ENCODE measurements at regions not wholly inside any gene's neighbourhood (a gene's known extent, or its start where the extent isn't known, plus 50 kb on each side); places are given as distances from the start of the nearest gene placed in this dataset.
"Not testable (repeated sequence)": the region's sequence is repeated elsewhere in the genome, so short reads cannot be mapped to it uniquely, and the experiment has no call there.

DNA sequence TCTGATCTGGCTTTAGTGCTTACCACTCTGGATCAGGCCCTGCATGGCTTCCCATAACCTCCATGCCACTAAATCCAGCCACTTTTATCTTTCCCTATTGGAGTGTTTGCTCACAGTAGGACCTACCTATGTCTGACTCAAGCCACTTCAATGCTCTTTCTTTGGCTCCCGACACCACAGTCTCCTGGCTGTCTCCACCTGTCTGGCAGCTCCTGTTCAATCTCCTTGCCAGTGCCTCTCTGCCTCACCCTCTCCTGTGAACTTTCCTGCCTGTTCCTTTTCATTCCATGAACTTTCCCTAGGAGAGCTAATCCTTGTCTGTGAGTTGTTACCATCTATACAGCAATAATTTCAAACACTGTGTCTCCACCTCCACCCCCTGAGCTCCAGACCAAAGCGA, 82.6 kb upstream of the UCN3 start:
- ChIA-PET CTCF (interaction anchor here (1.2 to 4.6 kb wide), 6 partner anchors 12 to 467 kb away, joined by 3 to 36 read pairs (median 7); no protein-coding TSS in a partner anchor), POLR2A (no interaction called here)
- no peak for DNase-seq (ENCODE audit: extremely low spot score)
- TF ChIP-seq, protein P1, sequence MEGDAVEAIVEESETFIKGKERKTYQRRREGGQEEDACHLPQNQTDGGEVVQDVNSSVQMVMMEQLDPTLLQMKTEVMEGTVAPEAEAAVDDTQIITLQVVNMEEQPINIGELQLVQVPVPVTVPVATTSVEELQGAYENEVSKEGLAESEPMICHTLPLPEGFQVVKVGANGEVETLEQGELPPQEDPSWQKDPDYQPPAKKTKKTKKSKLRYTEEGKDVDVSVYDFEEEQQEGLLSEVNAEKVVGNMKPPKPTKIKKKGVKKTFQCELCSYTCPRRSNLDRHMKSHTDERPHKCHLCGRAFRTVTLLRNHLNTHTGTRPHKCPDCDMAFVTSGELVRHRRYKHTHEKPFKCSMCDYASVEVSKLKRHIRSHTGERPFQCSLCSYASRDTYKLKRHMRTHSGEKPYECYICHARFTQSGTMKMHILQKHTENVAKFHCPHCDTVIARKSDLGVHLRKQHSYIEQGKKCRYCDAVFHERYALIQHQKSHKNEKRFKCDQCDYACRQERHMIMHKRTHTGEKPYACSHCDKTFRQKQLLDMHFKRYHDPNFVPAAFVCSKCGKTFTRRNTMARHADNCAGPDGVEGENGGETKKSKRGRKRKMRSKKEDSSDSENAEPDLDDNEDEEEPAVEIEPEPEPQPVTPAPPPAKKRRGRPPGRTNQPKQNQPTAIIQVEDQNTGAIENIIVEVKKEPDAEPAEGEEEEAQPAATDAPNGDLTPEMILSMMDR (IDR thresholded peaks at IDR 0.05; ENCODE audit: control extremely low read depth, extremely low read depth, low read depth, missing control alignments): no peak

DNA sequence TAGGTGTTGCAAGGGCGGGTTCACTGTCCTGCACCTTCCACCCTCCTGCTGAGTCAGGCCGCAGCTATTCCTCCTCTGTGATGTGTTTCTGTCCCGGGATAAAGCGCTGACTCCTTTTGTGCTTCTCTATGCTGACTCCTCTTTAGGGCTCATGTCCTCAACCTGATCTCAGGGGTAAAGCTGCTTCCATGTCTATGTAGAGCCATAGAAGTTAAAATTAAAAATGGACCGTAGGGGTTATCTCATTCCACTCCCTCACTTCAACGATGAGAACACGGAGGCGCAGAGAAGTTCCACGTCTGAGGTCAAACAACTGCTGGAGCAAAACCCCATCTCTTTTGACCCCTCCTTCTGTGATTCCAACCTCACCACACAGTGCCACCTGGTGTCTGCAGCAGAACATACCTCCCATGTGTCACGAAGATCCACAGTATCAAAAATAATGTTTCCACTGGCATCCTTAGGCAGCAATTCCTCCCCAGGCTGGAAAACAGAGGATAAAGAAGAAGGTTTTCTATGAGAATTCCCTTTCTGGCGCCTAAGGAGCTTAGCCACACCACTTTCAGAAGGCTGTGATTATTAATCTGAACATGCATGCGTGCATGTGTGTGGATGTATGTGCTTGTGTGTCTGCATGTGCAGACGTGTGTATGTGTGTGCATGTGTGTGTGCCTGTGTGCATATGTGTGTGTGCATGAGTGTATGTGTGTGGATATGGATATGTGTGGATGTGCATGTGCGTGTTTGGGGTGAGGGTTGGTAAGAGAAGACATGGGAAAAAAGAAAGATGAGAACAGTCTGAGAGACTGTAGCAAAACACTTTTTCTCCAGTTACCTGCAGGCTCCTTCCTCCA, 81.2 kb upstream of the UCN3 start:
- ChIA-PET POLR2A (no interaction called here), CTCF (interaction anchor here (1.0 to 4.6 kb wide), 10 partner anchors 8 to 471 kb away, joined by 3 to 36 read pairs (median 4); no protein-coding TSS in a partner anchor)
- no peak for DNase-seq (ENCODE audit: extremely low spot score)
- TF ChIP-seq, protein P1 (IDR thresholded peaks at IDR 0.05; ENCODE audit: control extremely low read depth, extremely low read depth, low read depth, missing control alignments): peak; percentile 44

DNA sequence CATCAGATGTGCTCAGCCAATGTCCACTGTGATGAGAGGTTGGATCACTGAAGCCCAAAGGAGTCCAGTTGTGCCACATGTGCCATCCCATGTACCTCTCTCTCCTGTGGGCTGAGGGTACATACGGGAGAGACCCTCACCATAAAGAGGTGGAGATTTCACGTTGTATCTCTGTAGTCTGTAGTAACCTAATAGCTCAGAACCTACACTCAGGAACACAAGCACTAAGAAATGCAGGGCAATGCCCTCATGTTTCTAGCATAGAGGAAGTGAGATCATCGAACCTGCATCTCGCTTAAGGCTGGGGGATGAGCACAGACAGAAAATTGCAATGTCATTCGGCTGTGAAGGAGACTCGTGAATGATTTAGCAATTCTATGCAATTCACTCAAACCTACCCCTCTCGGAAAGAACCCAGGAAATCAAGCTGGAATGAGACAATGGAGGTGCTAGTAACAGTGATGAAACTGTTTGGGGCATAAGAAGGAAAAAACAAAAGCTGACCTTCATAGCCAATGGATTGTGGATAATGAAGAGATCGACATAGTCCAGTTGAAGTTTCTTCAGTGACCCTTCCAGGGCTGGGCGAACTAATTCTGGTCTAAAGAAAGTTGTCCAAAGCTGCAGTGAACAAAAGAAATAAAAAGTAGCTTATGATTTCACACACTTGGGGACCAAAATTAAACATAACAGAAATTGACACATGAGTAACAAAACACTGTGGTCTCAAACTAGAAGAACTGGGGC, 80.3 kb upstream of the UCN3 start:
- DNase-seq (ENCODE audit: extremely low spot score): no peak
- ChIA-PET CTCF (interaction anchor here (1.0 to 4.6 kb wide), 7 partner anchors 15 to 471 kb away, joined by 3 to 36 read pairs (median 4); no protein-coding TSS in a partner anchor), POLR2A (no interaction called here)
- TF ChIP-seq, protein P1 (IDR thresholded peaks at IDR 0.05; ENCODE audit: control extremely low read depth, extremely low read depth, low read depth, missing control alignments): no peak

DNA sequence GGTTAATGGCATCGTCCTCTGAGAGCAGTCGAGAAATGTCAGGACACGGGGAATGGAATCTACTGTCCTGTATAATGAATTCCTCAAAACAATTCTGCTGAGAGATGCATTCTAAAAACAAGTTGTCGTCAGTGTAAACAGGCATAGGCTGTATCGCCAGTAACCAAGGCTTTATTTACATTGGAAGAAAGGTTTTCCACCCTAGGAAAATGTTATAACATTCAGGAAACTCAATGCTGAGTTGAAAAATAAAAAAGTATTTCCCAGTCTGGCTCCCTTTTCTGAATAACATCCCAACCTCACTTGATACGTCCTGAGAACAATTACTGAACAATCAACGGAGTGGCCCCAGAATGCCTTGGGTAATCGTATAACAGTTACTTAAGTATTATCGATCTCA, 79.6 kb upstream of the UCN3 start:
- DNase-seq (ENCODE audit: extremely low spot score): no peak
- TF ChIP-seq, protein P1 (IDR thresholded peaks at IDR 0.05; ENCODE audit: control extremely low read depth, extremely low read depth, low read depth, missing control alignments): no peak
- CTCF ChIA-PET: interaction anchor here (1.0 to 4.6 kb wide), 4 partner anchors 14 to 471 kb away, joined by 3 to 36 read pairs (median 8); no protein-coding TSS in a partner anchor
- POLR2A ChIA-PET: no interaction called here

DNA sequence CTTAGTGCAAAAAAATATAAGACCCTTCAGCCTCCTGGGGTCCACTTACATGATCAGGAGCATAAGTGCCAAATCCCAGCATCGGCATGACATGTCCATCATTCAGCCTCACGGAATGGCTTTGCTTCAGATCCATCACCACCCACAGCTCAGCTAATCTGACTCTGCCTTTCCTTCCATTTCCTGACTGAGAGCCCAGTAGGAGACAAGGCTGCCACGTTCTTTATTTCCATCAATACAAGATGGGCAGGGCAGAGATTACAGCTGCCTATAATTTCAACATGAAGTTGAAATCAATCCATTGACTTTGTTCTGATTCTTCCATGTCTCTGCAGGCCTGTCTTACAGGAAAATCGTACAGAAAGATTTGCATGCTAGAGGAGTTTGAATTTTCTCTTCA, 76.4 kb upstream of the UCN3 start:
- CTCF ChIA-PET: interaction anchor here (1.1 to 2.3 kb wide), 2 partner anchors 18 to 474 kb away, joined by 3 to 9 read pairs; no protein-coding TSS in a partner anchor
- TF ChIP-seq, protein P1 (IDR thresholded peaks at IDR 0.05; ENCODE audit: control extremely low read depth, extremely low read depth, low read depth, missing control alignments): no peak
- DNase-seq (ENCODE audit: extremely low spot score): no peak
- POLR2A ChIA-PET: no interaction called here

DNA sequence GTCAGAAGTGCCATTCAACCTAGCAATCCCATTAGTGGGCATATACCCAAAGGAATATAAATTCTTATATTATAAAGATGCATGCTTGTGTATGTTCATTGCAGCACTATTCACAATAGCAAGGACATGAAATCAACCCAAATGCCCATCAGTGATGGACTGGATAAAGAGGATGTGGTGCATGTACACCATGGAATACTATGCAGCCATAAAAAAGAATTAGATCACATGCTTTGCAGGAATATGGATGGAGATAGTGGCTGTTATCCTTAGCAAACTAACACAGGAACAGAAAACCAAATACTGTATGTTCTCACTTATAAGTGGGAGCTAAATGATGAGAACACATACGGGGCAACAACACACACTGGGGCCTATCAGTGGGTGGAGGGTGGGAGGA, 75.5 kb upstream of the UCN3 start:
- POLR2A ChIA-PET; DNase-seq (ENCODE audit: extremely low spot score); CTCF ChIA-PET: not testable (repeated sequence)
